Inflammatory macrophage treated with lipopolysaccharide for 1 hour (primary cell): ENCODE measurements at regions not wholly inside any gene's neighbourhood (a gene's known extent, or its start where the extent isn't known, plus 50 kb on each side); places are given as distances from the start of the nearest gene placed in this dataset.
"Not testable (repeated sequence)": the region's sequence is repeated elsewhere in the genome, so short reads cannot be mapped to it uniquely, and the experiment has no call there.

Experiments
- DNase-seq, 2 donors: peaks; one replicate each; pipeline ENCODE4 v3.0.0-alpha.2; 2020 to 2022

DNA sequence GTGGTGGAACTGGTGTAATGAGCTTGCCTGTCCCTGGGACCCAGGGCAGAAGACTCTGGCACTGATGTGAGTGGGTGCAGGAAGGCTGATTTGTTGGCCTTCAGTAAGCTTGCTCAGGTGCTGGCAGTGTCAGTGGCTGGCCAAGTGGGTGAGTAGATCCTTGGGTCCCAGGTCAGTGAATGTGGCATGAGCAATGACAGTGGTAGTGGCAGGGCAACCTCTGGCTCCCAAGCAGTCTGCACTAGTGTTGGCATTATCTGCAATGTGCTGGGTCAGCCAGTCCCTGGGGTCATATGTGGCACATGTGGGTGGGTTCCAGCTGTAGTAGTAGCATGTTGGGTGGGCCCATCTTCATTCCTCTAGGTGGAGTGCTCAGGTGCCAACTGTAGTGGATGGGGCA, 640.9 kb upstream of the GRM3 start:
- DNase-seq, result no peak

- DNase-seq, result no peak
Observed at GRCh38 chr7:85997515-85997914, 646.2 kb upstream of the GRM3 start.

DNA sequence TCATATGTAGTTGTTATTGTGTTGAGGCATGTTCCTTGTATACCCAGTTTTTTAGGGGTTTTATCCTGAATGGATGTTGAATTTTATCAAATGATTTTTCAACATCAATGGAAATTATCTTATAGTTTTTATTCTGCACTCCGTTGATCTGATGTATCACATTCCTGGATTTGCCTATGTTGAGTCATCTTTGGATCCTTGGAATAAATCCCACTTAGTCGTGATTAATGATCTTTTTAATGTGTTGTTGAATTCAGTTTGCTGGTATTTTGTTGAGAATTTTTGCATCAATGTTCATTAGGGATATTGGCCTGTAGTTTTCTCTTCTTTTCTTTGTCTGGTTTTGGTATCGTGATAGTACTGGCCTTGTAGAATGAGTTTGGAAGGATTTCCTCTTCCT, 648.6 kb upstream of the GRM3 start:
- DNase-seq, result no peak

DNA sequence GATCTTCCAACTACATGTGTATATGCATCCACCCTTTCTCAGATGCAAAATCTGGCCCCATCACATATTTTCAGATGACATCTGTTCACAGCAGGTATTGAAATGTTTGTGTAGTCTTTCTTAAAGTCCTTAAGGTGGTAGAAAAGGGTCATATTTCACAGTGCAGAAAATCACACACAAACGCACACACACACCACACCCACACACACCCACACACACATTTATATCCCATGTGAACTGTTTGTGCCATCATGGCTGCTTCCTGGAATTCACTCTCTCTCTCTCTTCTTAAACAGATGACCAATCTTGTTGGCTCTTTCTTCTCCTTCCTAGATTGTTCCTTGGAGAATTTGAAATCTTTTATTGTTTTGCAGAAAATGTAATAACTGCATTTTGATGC, 663.0 kb upstream of the GRM3 start:
- DNase-seq, result no peak

- DNase-seq, result no peak
Observed at GRCh38 chr7:85974176-85974575, 669.5 kb upstream of the GRM3 start.

DNA sequence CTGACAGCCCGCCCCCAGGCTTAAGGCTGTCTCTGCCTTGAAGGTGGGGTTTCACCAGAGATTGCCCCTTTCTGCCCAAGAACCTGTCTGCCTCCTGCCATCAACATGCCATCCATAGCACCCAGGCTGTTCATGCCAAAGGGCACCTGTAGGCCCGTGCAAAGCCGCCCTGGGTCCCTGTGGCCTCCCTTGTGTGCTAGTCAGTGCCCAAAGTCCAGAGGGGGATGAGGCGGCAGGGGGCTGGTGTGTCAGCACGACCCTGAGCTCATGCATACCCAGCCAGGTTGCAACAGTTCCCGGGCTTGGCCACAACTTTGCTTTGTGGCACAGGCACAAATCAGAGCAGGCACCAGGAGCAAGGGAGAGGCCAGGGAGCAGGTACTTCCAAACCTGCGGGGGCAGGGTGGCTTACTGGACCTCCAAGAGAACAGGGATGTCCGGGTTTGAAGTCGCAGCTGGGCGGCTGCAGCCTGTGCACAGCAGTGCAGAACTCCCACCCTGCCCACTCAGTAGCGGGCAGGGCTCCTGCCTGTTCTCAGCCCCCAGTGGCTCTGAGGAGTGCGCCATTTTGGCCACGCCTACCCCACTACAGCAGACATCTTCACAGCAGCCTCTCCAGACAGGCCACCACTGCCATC, 671.1 kb upstream of the GRM3 start:
- no peak for DNase-seq

- DNase-seq, result no peak
Observed at GRCh38 chr7:85954961-85955360, 688.7 kb upstream of the GRM3 start.

DNA sequence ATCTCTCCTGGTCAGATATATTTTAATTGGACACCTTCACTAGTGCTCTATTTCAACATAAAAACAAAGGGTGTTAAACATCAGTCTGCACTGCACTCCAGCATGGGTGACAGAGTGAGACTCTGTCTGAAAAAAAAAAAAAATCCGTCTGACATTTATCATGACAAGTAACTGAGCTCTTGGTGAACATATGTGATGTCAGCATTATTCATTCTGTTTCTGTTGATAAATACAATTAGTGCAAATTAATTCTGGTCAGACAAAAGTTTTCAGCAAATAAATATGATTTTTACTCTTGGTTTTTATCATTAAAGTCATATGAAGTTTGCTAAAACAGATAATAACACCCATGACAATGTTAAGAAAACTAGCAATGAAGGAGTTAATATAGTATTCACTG, 692.8 kb upstream of the GRM3 start:
- no peak for DNase-seq

GRCh38 chr7:85950418-85950817, 693.3 kb upstream of the GRM3 start:
- DNase-seq, result no peak

DNA sequence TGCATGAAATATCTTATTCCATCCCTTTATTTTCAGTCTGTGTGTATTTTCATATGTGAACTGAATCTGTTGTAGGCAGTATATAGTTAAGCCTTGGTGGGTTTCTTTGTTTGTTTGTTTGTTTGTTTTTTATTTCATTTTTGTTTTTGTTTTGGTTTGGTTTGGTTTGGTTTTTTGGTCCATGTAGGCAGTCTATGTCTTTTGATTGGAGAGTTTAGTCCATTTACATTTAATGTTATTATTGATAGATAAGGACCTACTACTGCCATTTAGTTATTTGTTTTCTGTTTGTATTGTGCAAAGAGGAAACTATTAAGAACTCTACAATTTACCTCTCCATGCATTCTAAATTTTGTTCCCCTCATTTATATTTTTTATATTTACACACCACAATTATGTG, 695.9 kb upstream of the GRM3 start:
- no peak for DNase-seq

- no peak for DNase-seq
Observed at GRCh38 chr7:85940798-85941197, 702.9 kb upstream of the GRM3 start.

DNA sequence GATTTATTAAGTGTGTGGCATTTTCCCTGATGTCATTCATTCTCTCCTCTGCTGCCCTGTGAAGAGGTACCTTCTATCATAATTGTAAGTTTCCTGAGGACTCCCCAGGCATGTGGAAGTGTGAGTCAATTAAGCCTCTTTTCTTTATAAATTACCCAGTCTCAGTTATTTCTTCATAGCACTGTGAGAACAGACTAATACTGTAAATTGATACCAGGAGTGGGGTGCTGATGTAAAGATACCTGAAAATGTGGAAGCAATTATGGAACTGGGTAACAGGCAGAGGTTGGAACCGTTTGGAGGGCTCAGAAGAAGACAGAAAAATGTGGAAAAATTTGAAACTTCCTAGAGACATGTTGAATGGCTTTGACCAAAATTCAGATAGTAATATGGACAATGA, 711.8 kb upstream of the GRM3 start:
- DNase-seq, result no peak

DNA sequence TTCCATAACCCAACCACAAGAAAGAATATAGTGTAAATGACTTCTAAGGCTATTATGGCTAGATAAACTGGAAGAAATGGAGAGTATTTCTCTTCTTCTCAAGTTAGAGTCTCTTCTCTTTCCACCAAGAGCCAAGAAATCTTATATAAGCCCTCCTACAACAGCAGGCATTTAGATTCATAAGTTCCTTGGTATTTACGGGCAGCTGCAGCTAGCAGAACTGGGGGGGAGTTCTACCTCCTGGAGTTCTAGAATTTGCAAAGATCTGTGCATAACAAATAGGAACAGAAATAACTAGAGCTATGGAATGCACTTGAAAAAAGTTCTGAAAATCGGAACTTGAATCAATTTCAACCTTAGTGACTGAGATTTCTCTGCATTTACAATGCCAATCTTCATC, 715.2 kb upstream of the GRM3 start:
- DNase-seq, result no peak

DNA sequence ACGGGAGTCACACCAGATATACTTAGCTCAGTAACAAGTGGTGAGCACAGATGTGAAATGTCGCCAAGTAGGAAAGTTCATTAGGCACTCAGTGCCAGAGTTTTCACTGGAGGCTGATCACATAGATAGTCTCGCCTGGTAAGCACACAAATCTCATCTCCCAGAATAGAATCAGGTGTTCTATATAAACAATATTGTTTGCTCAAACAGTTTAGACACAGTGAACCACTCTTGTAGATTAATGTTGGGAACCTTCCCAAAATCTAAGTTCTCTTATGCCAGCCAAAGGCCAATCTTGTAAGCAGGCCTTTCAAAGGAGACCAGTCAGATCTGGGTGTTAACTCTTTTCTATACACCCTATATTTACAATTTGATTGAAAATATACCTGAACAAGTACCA, 716.5 kb upstream of the GRM3 start:
- DNase-seq, result no peak

- no peak for DNase-seq
Observed at GRCh38 chr7:85924062-85924461, 719.6 kb upstream of the GRM3 start.

DNA sequence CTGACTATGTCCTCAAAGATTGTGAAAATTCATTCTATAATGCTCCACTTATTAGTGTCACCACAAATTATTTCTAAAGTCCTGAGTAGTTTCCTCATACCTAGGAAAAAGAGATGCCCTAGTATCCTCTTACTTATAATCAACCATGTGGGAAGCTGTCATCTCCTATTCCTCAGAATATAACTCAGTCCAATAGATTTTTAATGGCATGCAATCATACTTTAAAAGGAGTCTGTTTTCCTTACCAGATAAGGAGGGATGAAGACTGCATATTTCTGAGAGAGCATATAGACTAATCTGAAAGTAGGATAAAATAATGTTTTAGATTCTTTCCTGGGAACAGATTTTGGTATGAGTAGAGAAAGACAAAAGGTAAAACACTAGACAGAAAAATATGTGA, 727.7 kb upstream of the GRM3 start:
- no peak for DNase-seq

GRCh38 chr7:85914437-85914836, 727.6 kb upstream of the SEMA3D start:
- no peak for DNase-seq

- no peak for DNase-seq
Observed at GRCh38 chr7:85908051-85908450, 721.2 kb upstream of the SEMA3D start.

- DNase-seq, result no peak
Observed at GRCh38 chr7:85897967-85898366, 711.1 kb upstream of the SEMA3D start.

DNA sequence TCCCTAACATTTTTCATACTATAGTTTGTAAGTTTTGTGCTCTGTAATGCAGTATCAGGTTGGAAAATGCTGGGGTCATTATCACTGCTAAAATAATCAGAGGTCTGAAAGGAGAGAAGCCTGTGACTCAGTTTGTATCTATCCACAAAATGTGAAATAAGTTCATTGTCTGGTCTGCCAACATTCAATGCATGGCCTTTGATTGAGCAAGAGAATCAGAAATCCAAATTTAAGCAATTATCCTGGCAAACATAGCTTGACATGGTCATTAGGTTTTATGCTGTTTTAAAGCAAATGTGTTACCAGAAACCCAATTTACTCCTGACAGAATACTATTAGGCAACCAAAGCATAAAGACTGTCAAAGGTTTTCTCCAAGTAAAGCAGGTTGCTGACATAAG, 709.7 kb upstream of the SEMA3D start:
- no peak for DNase-seq

DNA sequence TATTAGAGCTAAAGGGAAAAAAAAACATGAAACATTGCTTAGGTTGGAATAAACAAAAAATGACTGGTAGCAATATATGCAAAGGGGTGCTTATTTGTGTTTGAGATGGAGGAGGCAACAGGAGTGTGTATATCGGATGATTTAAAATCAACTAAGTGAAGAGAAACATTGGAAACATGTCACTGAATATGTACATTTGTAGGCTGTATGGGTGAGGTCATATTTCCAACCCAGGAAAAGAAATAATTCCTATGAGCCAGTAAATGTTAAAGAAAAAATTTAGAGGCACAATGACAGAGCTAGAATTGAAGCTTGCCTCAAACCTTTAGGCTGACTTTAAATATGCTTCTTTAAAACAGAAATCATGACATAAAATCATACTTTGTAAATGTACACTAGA, 709.0 kb upstream of the SEMA3D start:
- no peak for DNase-seq

DNA sequence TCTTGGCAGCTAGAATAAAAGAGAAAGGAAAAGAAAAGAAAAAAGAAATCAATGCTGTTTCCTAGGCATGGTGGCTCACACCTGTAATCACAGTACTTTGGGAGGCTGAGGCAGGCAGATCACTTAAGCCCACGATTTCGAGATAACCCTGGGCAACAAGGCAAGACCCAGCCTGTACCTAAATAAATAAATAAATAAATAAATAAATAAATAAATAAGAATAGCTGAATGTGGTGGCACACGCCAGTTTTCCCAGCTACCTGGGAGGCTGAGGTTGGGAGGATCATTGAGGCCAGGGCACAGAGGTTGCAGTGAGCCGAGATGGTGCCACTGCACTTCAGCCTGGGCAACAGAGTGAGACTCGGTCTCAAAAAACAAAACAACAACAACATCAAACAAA, 705.0 kb upstream of the SEMA3D start:
- not testable (repeated sequence) for DNase-seq

DNA sequence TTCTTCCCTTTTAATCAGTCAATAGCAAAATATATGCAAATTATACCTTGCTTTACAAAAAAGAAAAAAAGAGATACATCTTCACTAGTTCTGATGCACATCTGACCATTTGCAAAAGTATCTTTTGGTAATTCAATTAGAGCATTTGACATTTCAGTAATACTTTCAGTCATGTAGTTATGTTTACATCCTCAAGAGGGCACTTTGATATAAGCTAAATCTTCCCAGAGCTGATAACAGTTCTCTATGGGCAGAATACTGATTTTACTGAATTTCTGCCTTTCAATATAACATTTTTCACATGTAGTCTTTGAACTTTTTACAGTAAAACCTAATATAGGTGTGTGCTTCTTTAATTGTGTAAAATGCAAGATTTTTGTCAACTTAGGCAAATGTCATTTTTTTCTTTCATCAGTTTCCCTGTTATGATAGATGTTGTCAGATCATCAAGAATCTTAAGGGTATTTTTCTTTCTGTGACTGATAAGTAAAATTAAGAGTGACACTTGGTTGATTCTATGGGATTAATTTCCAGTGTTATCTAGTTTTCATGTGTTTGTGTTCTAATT, 703.5 kb upstream of the SEMA3D start:
- peak; percentile 6 to 23 for DNase-seq

DNA sequence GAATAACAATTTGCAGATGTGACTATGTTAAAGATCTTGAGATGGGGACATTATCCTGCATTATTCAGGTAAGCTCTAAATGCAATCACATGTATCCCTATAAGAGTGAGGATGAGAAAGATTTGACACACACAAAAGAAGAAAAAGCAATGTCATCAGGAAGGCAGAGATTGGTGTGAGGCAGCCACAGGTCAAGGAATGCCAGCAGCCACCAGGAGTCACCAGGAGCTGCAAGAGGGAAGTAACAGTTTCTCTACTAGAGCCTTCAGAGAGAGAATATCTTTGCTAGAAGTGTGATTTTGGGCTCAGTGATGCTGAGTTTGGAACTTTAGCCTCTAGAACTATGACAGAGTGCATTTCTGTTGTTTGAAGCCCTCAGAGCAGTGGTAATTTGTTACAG, 700.3 kb upstream of the SEMA3D start:
- no peak for DNase-seq

GRCh38 chr7:85882335-85882734, 695.5 kb upstream of the SEMA3D start:
- DNase-seq, result no peak
